HepG2 (cell line): ENCODE measurements at regions not wholly inside any gene's neighbourhood (a gene's known extent, or its start where the extent isn't known, plus 50 kb on each side); places are given as distances from the start of the nearest gene placed in this dataset.

Experiments
- ATAC-seq: fragments of 200-7000 bp; cut with Tn5 transposase; 3 replicates; pipeline ENCODE4 v1.9.1; 2020; ENCODE audit warnings: mild to moderate bottlenecking, moderate library complexity
- BruUV-seq: library from RNA; stranded (reverse); fragments of 400-500 nt; replicated peaks from 2 replicates; lab custom pipeline; 2021; lab: Mats Ljungman, UMichigan
- CTCF ChIA-PET: fragments of 300-600 bp; formaldehyde crosslinking; extraction: SDS; loops from one replicate; lab custom pipeline; 2021; ENCODE audit warnings: low total read pairs, inconsistent platforms, low intra/inter-chr PET ratio; lab: Yijun Ruan, JAX
- POLR2A ChIA-PET: fragments of 350-600 bp; sonication (Branson Sonifier 250); formaldehyde crosslinking; loops from one replicate; lab custom pipeline; 2020; ENCODE audit warnings: antibody characterized with exemption, inconsistent platforms; lab: Yijun Ruan, JAX
- DNase-seq: peaks from one replicate; pipeline ENCODE4 v3.0.0-alpha.2; 2015; ENCODE audit warnings: low spot score
- FAIRE-seq: peaks from 3 replicates; lab custom pipeline; 2011; peaks lifted over from hg19 to GRCh38; lab: Jason Lieb, UNC
- H2AFZ ChIP-seq: one replicate; pipeline ENCODE4 v1.6.1; 2011; ENCODE audit warnings: low read length, inconsistent platforms
- H3K27ac ChIP-seq: fragments of 300-600 bp; 3 replicates; pipeline ENCODE4 v1.8.0; 2011; ENCODE audit warnings: mixed run types, mild to moderate bottlenecking, mixed read lengths, low read length, inconsistent platforms; ENCODE audit not compliant: insufficient read depth; ENCODE audit errors: extremely low read length
- H3K27me3 ChIP-seq, 2 experiments: fragments of 200-600 bp in 1 of 2; 2 replicates in 1 of 2; 3 replicates in 1 of 2; pipeline versions ENCODE4 v1.6.0 to v1.8.0; 2011; ENCODE audit warnings: low read length in 2 of 2, mild to moderate bottlenecking in 2 of 2, moderate library complexity in 2 of 2, inconsistent platforms in 1 of 2; ENCODE audit not compliant: insufficient read depth in 2 of 2, control insufficient read depth in 1 of 2
- H3K36me3 ChIP-seq, 2 experiments: fragments of 200-600 bp in 1 of 2; replicated peaks in 1 of 2; 2 replicates in 1 of 2; 3 replicates in 1 of 2; pipeline versions ENCODE4 v1.5.1 to v1.8.0; 2011; ENCODE audit warnings: low read length in 2 of 2, inconsistent platforms in 1 of 2; ENCODE audit not compliant: insufficient read depth in 2 of 2, control insufficient read depth in 1 of 2
- H3K4me1 ChIP-seq: 2 replicates; pipeline ENCODE4 v1.5.1; 2012; ENCODE audit warnings: low read length, inconsistent platforms; ENCODE audit not compliant: insufficient read depth
- H3K4me2 ChIP-seq: 2 replicates; pipeline ENCODE4 v1.6.0; 2011; ENCODE audit warnings: low read depth, low read length, inconsistent platforms
- H3K4me3 ChIP-seq, 3 experiments: fragments of 200-600 bp in 1 of 3; sonication (generic), shearing (Covaris generic) in 1 of 3; replicated peaks in 1 of 3; 2 replicates each; pipeline ENCODE4 v1.5.1; 2011 to 2016; ENCODE audit warnings: low read length in 3 of 3, inconsistent platforms in 2 of 3, low read depth in 2 of 3, mild to moderate bottlenecking in 2 of 3, control low read depth in 1 of 3, mixed read lengths in 1 of 3; ENCODE audit not compliant: insufficient read depth in 1 of 3
- H3K79me2 ChIP-seq: one replicate; pipeline ENCODE4 v1.6.1; 2011; ENCODE audit warnings: low read length, inconsistent platforms; ENCODE audit not compliant: insufficient read depth
- H3K9ac ChIP-seq: 2 replicates; pipeline ENCODE4 v1.6.0; 2011; ENCODE audit warnings: mild to moderate bottlenecking, low read depth, low read length, inconsistent platforms; ENCODE audit not compliant: insufficient read depth
- H3K9me3 ChIP-seq: 2 replicates; pipeline ENCODE4 v1.5.1; 2012; ENCODE audit warnings: mild to moderate bottlenecking, low read length
- H4K20me1 ChIP-seq: 2 replicates; pipeline ENCODE4 v1.6.0; 2011; ENCODE audit warnings: inconsistent platforms, mild to moderate bottlenecking, low read length, moderate library complexity; ENCODE audit not compliant: insufficient read depth
- ETS1 ChIP-seq: sonication (generic); formaldehyde crosslinking; IDR thresholded peaks from 2 replicates; pipeline ENCODE4 v1.4.0; 2020; ENCODE audit warnings: missing genetic modification reagents
- GATAD2A ChIP-seq: IDR thresholded peaks from 2 replicates; pipeline ENCODE4 v1.6.1; 2016
- HOXA3 ChIP-seq: sonication (generic); formaldehyde crosslinking; IDR thresholded peaks from 2 replicates; pipeline ENCODE4 v1.5.0; 2020; ENCODE audit warnings: missing genetic modification reagents
- KLF9 ChIP-seq: IDR thresholded peaks from 2 replicates; pipeline ENCODE4 v1.6.1; 2016; ENCODE audit warnings: low read depth
- NFE2 ChIP-seq: sonication (generic); formaldehyde crosslinking; IDR thresholded peaks from 2 replicates; pipeline ENCODE4 v1.4.0; 2020; ENCODE audit warnings: missing genetic modification reagents
- NR2F2 ChIP-seq: IDR thresholded peaks from 2 replicates; pipeline ENCODE4 v1.6.1; 2012; ENCODE audit warnings: low read depth, inconsistent platforms, borderline replicate concordance
- RELA ChIP-seq: sonication (generic); formaldehyde crosslinking; IDR thresholded peaks from 2 replicates; pipeline ENCODE4 v1.4.0; 2020; ENCODE audit warnings: missing genetic modification reagents
- RNF2 ChIP-seq: fragments of 450-650 bp; conservative IDR thresholded peaks from 2 replicates; pipeline ENCODE4 v1.6.1; 2016; ENCODE audit warnings: low read depth
- SRSF1 ChIP-seq: fragments of 200-400 bp; formaldehyde crosslinking; optimal IDR thresholded peaks from 2 replicates; pipeline ENCODE3; 2017; ENCODE audit warnings: mild to moderate bottlenecking, low read depth, low read length, moderate library complexity
- TAF1 ChIP-seq: sonication (generic); formaldehyde crosslinking; IDR thresholded peaks from 2 replicates; pipeline ENCODE4 v1.4.0; 2020; ENCODE audit warnings: missing genetic modification reagents
- ZNF337 ChIP-seq: sonication (generic); formaldehyde crosslinking; IDR thresholded peaks from 2 replicates; pipeline ENCODE4 v1.5.1; 2020; ENCODE audit warnings: missing genetic modification reagents, low read depth, mild to moderate bottlenecking, borderline replicate concordance
- ZNF737 ChIP-seq: sonication (generic); formaldehyde crosslinking; IDR thresholded peaks from 2 replicates; pipeline ENCODE4 v1.5.0; 2020; ENCODE audit warnings: missing genetic modification reagents, mild to moderate bottlenecking, borderline replicate concordance
- ZZZ3 ChIP-seq: sonication (generic); formaldehyde crosslinking; IDR thresholded peaks from 2 replicates; pipeline ENCODE4 v1.4.0; 2020; ENCODE audit warnings: missing genetic modification reagents, mild to moderate bottlenecking, borderline replicate concordance
- WGBS: methylation state at CpG from one replicate; pipeline ENCODE4 v1.1.6; 2017; ENCODE audit warnings: low lambda C conversion rate; 5-methylcytosine and 5-hydroxymethylcytosine counted together
- in situ Hi-C: cut with HindIII; loops from 2 replicates; pipeline ENCODE4 v1.10.0; 2017; ENCODE audit warnings: low pct_unique_long_range_greater_than_20kb; ENCODE audit not compliant: extremely low pct_ligation_motif_present
- intact Hi-C: fragments of 100-400 bp; cut with micrococcal nuclease; formaldehyde crosslinking; loops from one replicate; pipeline ENCODE4 v1.10.0; 2022; ENCODE audit not compliant: unreplicated experiment

- TF ChIP-seq ZZZ3 = no peak
- no peak for TF ChIP-seq RELA
- TF ChIP-seq TAF1 = no peak
These were observed 150.3 kb downstream of the SOX3 start (continued) for GRCh38 chrX:140354431-140355120.

DNA sequence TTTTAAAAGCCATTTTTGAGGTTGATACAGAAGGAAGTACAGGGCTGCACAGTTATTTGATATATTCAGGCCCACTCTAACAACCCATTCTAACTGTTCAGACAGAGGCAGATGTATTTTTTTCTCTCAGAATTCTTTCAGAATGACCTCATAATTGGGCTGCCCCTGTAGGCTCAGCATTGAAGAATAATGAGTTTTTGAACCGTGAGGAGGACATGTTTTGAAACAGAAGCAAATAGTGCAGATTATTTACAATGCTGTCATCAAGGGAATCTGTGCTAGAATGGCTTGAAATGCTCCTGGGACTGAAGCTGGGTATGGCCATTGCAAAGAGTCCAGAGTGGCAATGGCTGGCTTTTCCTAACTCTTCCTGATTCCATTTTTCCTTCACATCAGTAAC is 158.1 kb downstream of the SOX3 start:
- no peak overlapping the region for H3K4me2 ChIP-seq
- H3K79me2 ChIP-seq = no peaks in the 10 kb centered on the region
- H4K20me1 ChIP-seq = no peaks in the 10 kb centered on the region
- no peaks in the 10 kb centered on the region for H3K9me3 ChIP-seq
- no peak overlapping the region for H2AFZ ChIP-seq
- no peak for FAIRE-seq
- no TSS peak for BruUV-seq
- CTCF ChIA-PET = no interaction called here
- H3K27ac ChIP-seq = no peak overlapping the region
- H3K36me3 ChIP-seq = no peaks in the 10 kb centered on the region
- WGBS = 0% methylated on average over 1 of the region's 1 CpG
- DNase-seq = no peak
- TF ChIP-seq GATAD2A (CRISPR knock-in tag) = no peak
- TF ChIP-seq, all 625 proteins: peak for 0
- Histone ChIP-seq H3K4me1 (no peaks in the 10 kb centered on the region), H3K27me3 (no peaks in the 10 kb centered on the region), H3K4me3 (no peak overlapping the region), H3K9ac (no peak overlapping the region)
- intact Hi-C loops (no loop called here), in situ Hi-C loops (no loop called here)
- POLR2A ChIA-PET = no interaction called here
- no peak for ATAC-seq

DNA sequence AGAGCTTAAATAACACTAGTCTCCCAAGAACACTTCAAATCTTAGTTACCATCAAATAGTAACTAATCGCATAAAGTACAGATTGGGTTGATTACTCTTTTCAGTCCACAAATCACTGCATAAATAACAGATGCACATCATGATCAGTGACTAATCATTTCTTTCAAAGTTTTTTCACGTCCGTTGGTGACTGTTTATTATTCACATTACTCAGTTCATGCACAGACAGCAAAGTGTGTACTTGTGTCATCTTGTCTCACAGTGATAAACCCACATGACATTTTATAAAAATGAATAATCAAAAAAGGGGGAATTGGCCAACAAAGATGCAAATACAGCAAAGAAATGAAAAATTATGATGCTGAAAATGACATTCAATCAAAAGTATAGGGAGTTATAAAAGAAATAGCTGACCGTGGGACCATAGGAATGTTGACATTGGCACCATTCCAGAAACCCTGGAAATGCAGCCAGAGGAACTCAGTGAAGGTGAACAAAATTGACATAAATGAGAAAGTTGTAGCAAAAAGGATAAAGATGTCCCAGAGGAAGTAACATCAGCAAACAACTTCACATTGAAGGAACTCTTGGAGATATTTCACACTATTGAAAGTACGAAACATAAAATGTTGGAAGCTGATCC is 161.5 kb downstream of the SOX3 start:
- in situ Hi-C loops (no loop called here), intact Hi-C loops (no loop called here)
- TF ChIP-seq SRSF1 (no peak), NFE2 (CRISPR knock-in tag) (no peak), ZNF337 (no peak), ZNF737 (CRISPR knock-in tag) (no peak), ETS1 (CRISPR knock-in tag) (no peak), RNF2 (no peak), HOXA3 (CRISPR knock-in tag) (no peak), KLF9 (no peak), NR2F2 (no peak)
- ChIA-PET POLR2A (no interaction called here), CTCF (no interaction called here)
- no peak for DNase-seq
- no peaks in the 10 kb centered on the region for H3K9me3 ChIP-seq
- no peak overlapping the region for H3K4me2 ChIP-seq
- H3K36me3 ChIP-seq = no peaks in the 10 kb centered on the region
- H3K4me3 ChIP-seq = no peak overlapping the region
- ATAC-seq = no peak
- no peak overlapping the region for H3K27ac ChIP-seq
- no peak overlapping the region for H2AFZ ChIP-seq
- no peak for FAIRE-seq
- 26% methylated on average over 5 of the region's 5 CpGs for WGBS
- no peaks in the 10 kb centered on the region for H3K79me2 ChIP-seq
- H4K20me1 ChIP-seq = no peaks in the 10 kb centered on the region
- H3K9ac ChIP-seq = no peak overlapping the region
- no peaks in the 10 kb centered on the region for H3K4me1 ChIP-seq
- no TSS peak for BruUV-seq
- no peaks in the 10 kb centered on the region for H3K27me3 ChIP-seq
